Kidney epithelial cell (primary cell): ENCODE measurements at regions not wholly inside any gene's neighbourhood (a gene's known extent, or its start where the extent isn't known, plus 50 kb on each side); places are given as distances from the start of the nearest gene placed in this dataset.

Experiments used
- DNase-seq: peaks from one replicate; pipeline ENCODE4 v3.0.0-alpha.2; 2010; ENCODE audit warnings: low read depth
- H3K27me3 ChIP-seq: 2 replicates; pipeline ENCODE4 v1.6.0; 2011; ENCODE audit warnings: low read length; ENCODE audit not compliant: control insufficient read depth, insufficient read depth
- H3K36me3 ChIP-seq: 2 replicates; pipeline ENCODE4 v1.5.1; 2011; ENCODE audit warnings: low read length; ENCODE audit not compliant: control insufficient read depth, insufficient read depth
- H3K4me3 ChIP-seq: 2 replicates; pipeline ENCODE4 v1.5.1; 2011; ENCODE audit warnings: low read depth, mild to moderate bottlenecking, control low read depth, low read length
- TF ChIP-seq, protein P1 (sequence below): IDR thresholded peaks from 2 replicates; pipeline ENCODE4 v1.5.1; 2011; ENCODE audit warnings: mild to moderate bottlenecking, moderate library complexity, low read length, control low read depth, inconsistent platforms; ENCODE audit not compliant: insufficient read depth, poor library complexity, severe bottlenecking

DNA sequence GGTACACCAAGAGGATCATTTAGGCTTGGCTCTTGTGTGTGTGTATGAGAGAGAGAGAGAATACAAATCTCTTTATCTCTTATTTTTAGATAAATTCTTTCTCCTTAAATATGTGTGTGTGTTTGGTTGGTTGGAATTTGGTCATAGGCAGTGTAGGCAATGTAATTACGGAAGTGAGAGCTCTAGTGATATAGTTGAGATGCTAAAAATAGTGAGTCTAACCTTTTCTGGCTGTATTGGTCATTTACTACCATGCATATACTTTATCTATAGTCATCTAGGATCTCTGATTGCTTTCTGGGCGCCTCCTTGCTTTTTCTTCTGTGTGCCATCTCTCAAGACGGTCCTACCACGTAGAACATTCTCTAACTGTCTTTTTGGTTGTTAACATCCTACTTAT lies 250.2 kb downstream of the NUF2 start:
- H3K36me3 ChIP-seq: no peaks in the 10 kb centered on the region
- H3K4me3 ChIP-seq: no peak overlapping the region
- TF ChIP-seq, protein P1, sequence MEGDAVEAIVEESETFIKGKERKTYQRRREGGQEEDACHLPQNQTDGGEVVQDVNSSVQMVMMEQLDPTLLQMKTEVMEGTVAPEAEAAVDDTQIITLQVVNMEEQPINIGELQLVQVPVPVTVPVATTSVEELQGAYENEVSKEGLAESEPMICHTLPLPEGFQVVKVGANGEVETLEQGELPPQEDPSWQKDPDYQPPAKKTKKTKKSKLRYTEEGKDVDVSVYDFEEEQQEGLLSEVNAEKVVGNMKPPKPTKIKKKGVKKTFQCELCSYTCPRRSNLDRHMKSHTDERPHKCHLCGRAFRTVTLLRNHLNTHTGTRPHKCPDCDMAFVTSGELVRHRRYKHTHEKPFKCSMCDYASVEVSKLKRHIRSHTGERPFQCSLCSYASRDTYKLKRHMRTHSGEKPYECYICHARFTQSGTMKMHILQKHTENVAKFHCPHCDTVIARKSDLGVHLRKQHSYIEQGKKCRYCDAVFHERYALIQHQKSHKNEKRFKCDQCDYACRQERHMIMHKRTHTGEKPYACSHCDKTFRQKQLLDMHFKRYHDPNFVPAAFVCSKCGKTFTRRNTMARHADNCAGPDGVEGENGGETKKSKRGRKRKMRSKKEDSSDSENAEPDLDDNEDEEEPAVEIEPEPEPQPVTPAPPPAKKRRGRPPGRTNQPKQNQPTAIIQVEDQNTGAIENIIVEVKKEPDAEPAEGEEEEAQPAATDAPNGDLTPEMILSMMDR: no peak
- DNase-seq: no peak
- no peaks in the 10 kb centered on the region for H3K27me3 ChIP-seq

DNA sequence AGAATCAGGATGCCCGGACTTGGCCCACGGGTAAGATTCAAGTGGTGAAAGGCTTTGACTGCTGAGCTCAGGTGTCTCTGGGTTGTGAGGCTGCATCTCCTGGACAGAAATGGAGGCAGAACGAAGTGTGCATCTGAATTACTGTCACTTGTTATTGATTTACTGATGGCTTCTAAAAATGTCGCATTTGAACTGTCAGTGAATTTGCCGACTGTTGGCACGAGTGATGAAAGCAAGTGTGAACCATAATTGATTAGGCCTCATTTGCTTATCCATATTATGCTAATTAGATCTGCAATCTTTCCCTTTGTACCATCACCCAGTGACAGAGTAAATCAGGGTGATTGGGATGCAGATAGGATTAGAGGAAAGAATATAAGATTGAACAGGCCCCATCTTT lies 252.4 kb downstream of the NUF2 start:
- TF ChIP-seq, protein P1: no peak
- H3K27me3 ChIP-seq: no peaks in the 10 kb centered on the region
- no peak for DNase-seq
- no peak overlapping the region for H3K4me3 ChIP-seq
- no peaks in the 10 kb centered on the region for H3K36me3 ChIP-seq

DNA sequence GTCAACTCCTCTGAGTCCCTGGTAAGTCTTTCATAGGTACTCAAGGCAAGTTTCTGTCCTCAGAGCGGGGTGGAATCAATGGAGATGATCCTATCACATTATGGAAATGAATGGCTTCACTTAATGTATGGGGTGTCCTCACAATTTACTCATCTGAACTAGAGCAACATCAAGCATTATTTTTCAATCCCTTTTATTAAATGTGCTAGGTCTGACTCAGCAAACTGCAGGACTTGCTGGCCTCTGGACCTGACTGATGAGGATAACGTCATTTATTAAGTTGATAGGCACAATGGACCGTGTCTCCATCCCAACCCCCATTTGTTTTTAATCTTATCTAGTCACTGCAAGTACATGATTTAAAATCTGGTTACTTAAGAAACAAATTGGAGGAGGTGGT lies 259.2 kb downstream of the NUF2 start:
- no peak for DNase-seq
- no peaks in the 10 kb centered on the region for H3K27me3 ChIP-seq
- no peak overlapping the region for H3K4me3 ChIP-seq
- TF ChIP-seq, protein P1: no peak
- no peaks in the 10 kb centered on the region for H3K36me3 ChIP-seq

DNA sequence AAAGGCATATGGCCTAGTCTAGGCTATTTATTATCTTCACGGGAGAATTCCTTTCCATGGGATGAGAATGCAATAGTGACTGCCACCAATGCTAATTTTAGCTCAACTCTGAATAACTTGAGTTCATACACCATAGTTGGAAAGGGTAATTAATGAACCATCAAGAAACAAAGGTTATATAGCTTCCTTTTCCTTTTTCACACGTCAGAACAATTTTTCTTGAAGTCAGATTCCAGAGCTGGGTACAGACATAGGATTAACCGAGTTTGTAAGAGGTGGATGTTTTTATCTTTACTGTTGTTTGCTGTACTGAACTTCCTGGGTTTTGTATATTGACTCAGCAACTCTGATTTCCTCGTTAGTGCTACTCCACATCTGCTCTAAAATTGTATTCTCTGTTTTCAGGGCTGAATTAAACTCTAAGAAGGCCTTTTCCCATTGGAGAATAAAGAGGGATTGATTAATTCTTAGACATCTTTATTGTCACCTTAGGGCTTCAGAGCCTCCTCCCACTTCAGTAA lies 262.0 kb downstream of the NUF2 start:
- TF ChIP-seq, protein P1: no peak
- no peak for DNase-seq
- no peaks in the 10 kb centered on the region for H3K27me3 ChIP-seq
- H3K36me3 ChIP-seq: no peaks in the 10 kb centered on the region
- H3K4me3 ChIP-seq: no peak overlapping the region

DNA sequence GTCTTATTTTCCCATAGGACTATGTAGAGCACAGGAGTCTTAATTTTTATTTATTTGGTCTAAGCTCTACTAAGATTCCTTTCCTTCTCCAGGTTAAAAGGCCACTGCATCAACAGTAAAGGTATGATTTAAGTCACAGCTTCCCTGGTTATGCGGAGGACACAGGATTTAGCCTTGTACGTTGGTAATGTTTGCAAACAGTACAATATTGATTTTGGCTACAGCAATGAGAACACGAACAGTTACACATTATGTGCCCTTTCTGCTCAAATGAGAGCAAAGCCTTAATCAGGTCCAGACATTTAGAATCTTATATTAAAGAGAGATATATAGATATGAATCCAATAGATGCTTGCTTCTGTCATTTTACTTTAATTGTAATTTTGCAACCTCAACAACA lies 264.0 kb downstream of the NUF2 start:
- TF ChIP-seq, protein P1: no peak
- Histone ChIP-seq H3K4me3 (no peak overlapping the region), H3K36me3 (no peaks in the 10 kb centered on the region), H3K27me3 (no peaks in the 10 kb centered on the region)
- no peak for DNase-seq

DNA sequence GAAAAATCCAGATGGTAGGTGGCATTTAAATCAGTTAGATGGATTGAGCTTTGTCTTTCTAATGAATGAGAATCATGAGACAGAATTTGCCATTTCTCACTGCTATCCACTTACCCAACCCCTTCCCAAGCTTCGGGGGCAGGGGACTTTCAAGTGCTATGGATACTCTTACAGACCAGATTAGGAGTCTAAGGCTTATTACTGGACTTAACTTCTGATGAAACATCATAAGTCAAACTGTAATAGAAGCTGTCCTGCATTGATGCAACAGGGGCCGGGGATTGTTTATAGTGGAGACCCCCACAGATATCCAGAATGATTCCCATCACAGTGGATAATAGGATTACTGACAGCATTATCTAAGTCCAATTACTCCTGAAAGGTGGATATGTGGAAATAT lies 267.0 kb downstream of the NUF2 start:
- Histone ChIP-seq H3K4me3 (no peak overlapping the region), H3K36me3 (no peaks in the 10 kb centered on the region), H3K27me3 (no peaks in the 10 kb centered on the region)
- TF ChIP-seq, protein P1: no peak
- no peak for DNase-seq
